ENCODE measurements at regions not wholly inside any gene's neighbourhood (a gene's known extent, or its start where the extent isn't known, plus 50 kb on each side); places are given as distances from the start of the nearest gene placed in this dataset.

DNA sequence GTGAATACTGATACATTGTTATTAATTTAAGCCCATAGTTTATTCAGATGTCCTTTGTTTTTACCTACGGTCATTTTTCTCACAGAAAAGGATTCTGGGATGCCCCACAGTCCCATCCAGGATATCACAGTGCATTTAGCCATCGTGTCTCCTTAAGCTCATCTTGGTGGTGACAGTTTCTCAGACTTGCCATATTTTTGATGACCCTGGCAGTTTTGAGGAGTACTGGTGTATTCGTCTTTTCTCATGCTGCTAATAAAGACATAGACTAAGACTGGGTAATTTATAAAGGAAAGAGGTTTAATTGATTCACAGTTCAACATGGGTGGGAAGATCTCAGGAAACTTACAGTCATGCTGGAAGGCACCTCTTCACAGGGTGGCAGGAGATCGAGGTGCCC, 295.9 kb upstream of the CDH4 start:
- TF ChIP-seq, protein P1, sequence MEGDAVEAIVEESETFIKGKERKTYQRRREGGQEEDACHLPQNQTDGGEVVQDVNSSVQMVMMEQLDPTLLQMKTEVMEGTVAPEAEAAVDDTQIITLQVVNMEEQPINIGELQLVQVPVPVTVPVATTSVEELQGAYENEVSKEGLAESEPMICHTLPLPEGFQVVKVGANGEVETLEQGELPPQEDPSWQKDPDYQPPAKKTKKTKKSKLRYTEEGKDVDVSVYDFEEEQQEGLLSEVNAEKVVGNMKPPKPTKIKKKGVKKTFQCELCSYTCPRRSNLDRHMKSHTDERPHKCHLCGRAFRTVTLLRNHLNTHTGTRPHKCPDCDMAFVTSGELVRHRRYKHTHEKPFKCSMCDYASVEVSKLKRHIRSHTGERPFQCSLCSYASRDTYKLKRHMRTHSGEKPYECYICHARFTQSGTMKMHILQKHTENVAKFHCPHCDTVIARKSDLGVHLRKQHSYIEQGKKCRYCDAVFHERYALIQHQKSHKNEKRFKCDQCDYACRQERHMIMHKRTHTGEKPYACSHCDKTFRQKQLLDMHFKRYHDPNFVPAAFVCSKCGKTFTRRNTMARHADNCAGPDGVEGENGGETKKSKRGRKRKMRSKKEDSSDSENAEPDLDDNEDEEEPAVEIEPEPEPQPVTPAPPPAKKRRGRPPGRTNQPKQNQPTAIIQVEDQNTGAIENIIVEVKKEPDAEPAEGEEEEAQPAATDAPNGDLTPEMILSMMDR (IDR thresholded peaks at IDR 0.05; ENCODE audit: insufficient read depth, low read depth, low read length) = no peak
- TF ChIP-seq EZH2 (IDR thresholded peaks at IDR 0.05; ENCODE audit: insufficient read depth, low read length) = no peak

All from astrocyte (in vitro differentiated cells and primary cell).